ENCODE measurements at regions not wholly inside any gene's neighbourhood (a gene's known extent, or its start where the extent isn't known, plus 50 kb on each side); places are given as distances from the start of the nearest gene placed in this dataset.

GRCh38 chr2:117618607-117619006 is 195.9 kb upstream of the DDX18 start:
- no peak for TF ChIP-seq EZH2 (IDR thresholded peaks at IDR 0.05; ENCODE audit: borderline replicate concordance, low read length)
- TF ChIP-seq CTCF (IDR thresholded peaks at IDR 0.05; ENCODE audit: low read length) = no peak
